Natural killer cell (primary cell): ENCODE measurements at regions not wholly inside any gene's neighbourhood (a gene's known extent, or its start where the extent isn't known, plus 50 kb on each side); places are given as distances from the start of the nearest gene placed in this dataset.

Experiments used
- ATAC-seq, 3 donors: fragments of 150-1000 bp in 2 of 3; fragments of 200-7000 bp in 1 of 3; cut with Tn5 transposase; 1 replicate in 1 of 3; 2 replicates in 2 of 3; pipeline ENCODE4 v1.10.0; 2021; ENCODE audit warnings: mild to moderate bottlenecking in 2 of 3, moderate library complexity in 2 of 3
- DNase-seq, 2 donors: peaks; one replicate each; pipeline versions ENCODE4 v3.0.0 to v3.0.0-alpha.2; 2013 to 2021; ENCODE audit warnings: mixed read lengths in 1 of 2
- H3K27ac ChIP-seq: one replicate; pipeline ENCODE4 v1.5.1; 2013; ENCODE audit warnings: mild to moderate bottlenecking, low read length
- H3K27me3 ChIP-seq: one replicate; pipeline ENCODE4 v1.6.1; 2013; ENCODE audit warnings: low read length; ENCODE audit not compliant: control insufficient read depth, insufficient read depth
- H3K36me3 ChIP-seq: one replicate; pipeline ENCODE4 v1.6.1; 2013; ENCODE audit warnings: low read length; ENCODE audit not compliant: control insufficient read depth, insufficient read depth
- H3K4me1 ChIP-seq: one replicate; pipeline ENCODE4 v1.6.1; 2013; ENCODE audit warnings: low read length; ENCODE audit not compliant: control insufficient read depth, insufficient read depth
- H3K4me3 ChIP-seq: one replicate; pipeline ENCODE4 v1.5.1; 2013; ENCODE audit warnings: low read length
- H3K9me3 ChIP-seq: one replicate; pipeline ENCODE4 v1.6.1; 2013; ENCODE audit warnings: low read length; ENCODE audit not compliant: control insufficient read depth, insufficient read depth
- H3K27ac Mint-ChIP-seq, 2 donors: one replicate each; pipeline ENCODE4 v1.8.0; 2022; ENCODE audit warnings: mild to moderate bottlenecking in 2 of 2, mixed read lengths in 2 of 2, moderate library complexity in 1 of 2
- H3K27me3 Mint-ChIP-seq, 2 donors: one replicate each; pipeline ENCODE4 v1.8.0; 2022; ENCODE audit warnings: low read depth in 2 of 2, mixed read lengths in 2 of 2
- H3K36me3 Mint-ChIP-seq: one replicate; pipeline ENCODE4 v1.8.0; 2022; ENCODE audit warnings: mixed read lengths
- H3K4me1 Mint-ChIP-seq, 2 donors: one replicate each; pipeline ENCODE4 v1.8.0; 2022; ENCODE audit warnings: mixed read lengths in 2 of 2
- H3K4me3 Mint-ChIP-seq: one replicate; pipeline ENCODE4 v1.8.0; 2022; ENCODE audit warnings: mild to moderate bottlenecking, moderate library complexity, mixed read lengths
- H3K9me3 Mint-ChIP-seq, 2 donors: one replicate each; pipeline ENCODE4 v1.8.0; 2022; ENCODE audit warnings: mixed read lengths in 2 of 2
- WGBS: methylation state at CpG from one replicate; pipeline ENCODE4 v1.1.7; 2013; ENCODE audit warnings: missing lambda C conversion rate; ENCODE audit not compliant: insufficient coverage; 5-methylcytosine and 5-hydroxymethylcytosine counted together
- intact Hi-C: fragments of 100-400 bp; cut with micrococcal nuclease; formaldehyde crosslinking; loops from one replicate; pipeline ENCODE4 v1.14.2; 2022
- TF ChIP-seq, protein P1 (sequence below): fragments of 200-600 bp; IDR thresholded peaks from one replicate; pipeline ENCODE4 v1.8.0; 2022; ENCODE audit warnings: antibody characterized with exemption

- Histone ChIP-seq H3K9me3 (no peaks in the 10 kb centered on the region), H3K4me1 (no peaks in the 10 kb centered on the region), H3K36me3 (no peaks in the 10 kb centered on the region), H3K27ac (no peak overlapping the region), H3K27me3 (no peaks in the 10 kb centered on the region), H3K4me3 (no peak overlapping the region)
- no peak overlapping the region for H3K4me3 Mint-ChIP-seq
- TF ChIP-seq, protein P1, sequence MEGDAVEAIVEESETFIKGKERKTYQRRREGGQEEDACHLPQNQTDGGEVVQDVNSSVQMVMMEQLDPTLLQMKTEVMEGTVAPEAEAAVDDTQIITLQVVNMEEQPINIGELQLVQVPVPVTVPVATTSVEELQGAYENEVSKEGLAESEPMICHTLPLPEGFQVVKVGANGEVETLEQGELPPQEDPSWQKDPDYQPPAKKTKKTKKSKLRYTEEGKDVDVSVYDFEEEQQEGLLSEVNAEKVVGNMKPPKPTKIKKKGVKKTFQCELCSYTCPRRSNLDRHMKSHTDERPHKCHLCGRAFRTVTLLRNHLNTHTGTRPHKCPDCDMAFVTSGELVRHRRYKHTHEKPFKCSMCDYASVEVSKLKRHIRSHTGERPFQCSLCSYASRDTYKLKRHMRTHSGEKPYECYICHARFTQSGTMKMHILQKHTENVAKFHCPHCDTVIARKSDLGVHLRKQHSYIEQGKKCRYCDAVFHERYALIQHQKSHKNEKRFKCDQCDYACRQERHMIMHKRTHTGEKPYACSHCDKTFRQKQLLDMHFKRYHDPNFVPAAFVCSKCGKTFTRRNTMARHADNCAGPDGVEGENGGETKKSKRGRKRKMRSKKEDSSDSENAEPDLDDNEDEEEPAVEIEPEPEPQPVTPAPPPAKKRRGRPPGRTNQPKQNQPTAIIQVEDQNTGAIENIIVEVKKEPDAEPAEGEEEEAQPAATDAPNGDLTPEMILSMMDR = no peak
- ATAC-seq (no peak), DNase-seq (no peak)
- no peak overlapping the region for H3K27ac Mint-ChIP-seq
- no peaks in the 10 kb centered on the region for H3K27me3 Mint-ChIP-seq
- 95% methylated on average over 2 of the region's 2 CpGs for WGBS
- intact Hi-C loops = no loop called here
- H3K4me1 Mint-ChIP-seq = no peaks in the 10 kb centered on the region
- H3K36me3 Mint-ChIP-seq = no peaks in the 10 kb centered on the region
- H3K9me3 Mint-ChIP-seq = no peaks in the 10 kb centered on the region
Observed at GRCh38 chr1:59225594-59226316, 71.1 kb upstream of the FGGY start.

DNA sequence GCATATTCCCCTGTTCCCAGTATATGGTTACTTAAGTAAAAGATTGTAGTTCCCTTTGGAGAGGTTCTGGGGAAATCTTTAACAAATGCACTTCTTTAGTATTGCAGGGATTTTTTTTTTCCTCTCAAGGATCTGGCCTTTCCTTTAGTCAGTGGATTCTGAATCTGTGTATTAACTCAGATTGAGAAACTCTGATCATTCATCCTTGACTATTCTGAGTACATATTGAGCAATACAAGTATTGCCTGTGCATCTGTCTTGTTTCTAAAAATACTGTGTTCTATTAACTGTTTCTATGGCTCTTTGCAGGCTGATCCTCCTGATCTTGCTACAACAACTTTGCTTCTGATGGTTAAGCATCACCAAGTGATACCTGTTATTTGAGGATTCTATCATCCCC is 67.8 kb upstream of the FGGY start:
- Histone ChIP-seq H3K36me3 (no peaks in the 10 kb centered on the region), H3K27ac (no peak overlapping the region), H3K4me3 (no peak overlapping the region), H3K9me3 (no peaks in the 10 kb centered on the region), H3K27me3 (no peaks in the 10 kb centered on the region), H3K4me1 (no peaks in the 10 kb centered on the region)
- Mint-ChIP-seq H3K36me3 (no peaks in the 10 kb centered on the region), H3K27me3 (no peaks in the 10 kb centered on the region), H3K4me1 (no peaks in the 10 kb centered on the region), H3K27ac (no peak overlapping the region), H3K4me3 (no peak overlapping the region), H3K9me3 (no peaks in the 10 kb centered on the region)
- ATAC-seq (no peak), DNase-seq (no peak)
- intact Hi-C loops = no loop called here
- TF ChIP-seq, protein P1 = no peak

DNA sequence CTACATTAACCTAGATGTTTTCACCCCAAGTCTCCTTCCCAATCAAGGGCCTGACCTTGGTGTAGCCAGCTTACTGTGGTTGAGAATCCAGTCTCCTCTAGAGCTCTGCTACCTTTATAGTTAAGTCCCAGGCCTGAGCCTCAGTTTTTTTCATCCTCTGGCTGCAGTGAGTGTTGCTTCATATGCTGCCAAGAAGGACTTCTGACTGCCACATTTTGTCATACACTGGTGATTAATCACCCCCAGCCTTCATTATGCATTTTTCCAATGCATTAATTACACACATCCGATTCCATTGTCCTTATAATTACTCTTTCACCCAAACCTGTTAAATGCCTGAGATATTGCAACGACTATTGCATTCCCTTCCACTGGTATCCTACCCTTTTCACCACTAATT is 66.3 kb upstream of the FGGY start:
- Mint-ChIP-seq H3K36me3 (no peaks in the 10 kb centered on the region), H3K4me1 (no peaks in the 10 kb centered on the region), H3K27ac (no peak overlapping the region), H3K9me3 (no peaks in the 10 kb centered on the region), H3K27me3 (no peaks in the 10 kb centered on the region), H3K4me3 (no peak overlapping the region)
- Histone ChIP-seq H3K4me1 (no peaks in the 10 kb centered on the region), H3K27ac (no peak overlapping the region), H3K27me3 (no peaks in the 10 kb centered on the region), H3K4me3 (no peak overlapping the region), H3K36me3 (no peaks in the 10 kb centered on the region), H3K9me3 (no peaks in the 10 kb centered on the region)
- ATAC-seq (no peak), DNase-seq (no peak)
- WGBS = 86% methylated on average over 2 of the region's 2 CpGs
- intact Hi-C loops = no loop called here
- TF ChIP-seq, protein P1 = no peak

GRCh38 chr1:59232216-59232615 is 64.7 kb upstream of the FGGY start:
- ATAC-seq (no peak), DNase-seq (no peak)
- Histone ChIP-seq H3K4me3 (no peak overlapping the region), H3K4me1 (no peaks in the 10 kb centered on the region), H3K27me3 (no peaks in the 10 kb centered on the region), H3K36me3 (no peaks in the 10 kb centered on the region), H3K27ac (no peak overlapping the region), H3K9me3 (no peaks in the 10 kb centered on the region)
- 99% methylated on average over 5 of the region's 6 CpGs for WGBS
- H3K4me1 Mint-ChIP-seq = no peaks in the 10 kb centered on the region
- H3K9me3 Mint-ChIP-seq = no peaks in the 10 kb centered on the region
- no peak overlapping the region for H3K4me3 Mint-ChIP-seq
- H3K27ac Mint-ChIP-seq = no peak overlapping the region
- intact Hi-C loops = no loop called here
- H3K27me3 Mint-ChIP-seq = peaks cover 0 to 3% of the 10 kb centered on the region in 2 donors
- TF ChIP-seq, protein P1 = no peak
- H3K36me3 Mint-ChIP-seq = no peaks in the 10 kb centered on the region
